ENCODE measurements at regions not wholly inside any gene's neighbourhood (a gene's known extent, or its start where the extent isn't known, plus 50 kb on each side); places are given as distances from the start of the nearest gene placed in this dataset.

GRCh38 chr7:125664625-125665024 is 735.0 kb upstream of the POT1 start:
- no peaks in the 10 kb centered on the region for H3K9me3 ChIP-seq
- 94 to 99% methylated on average over 1 of the region's 1 CpG for WGBS, 2 donors
- no peak overlapping the region for H3K27ac ChIP-seq
- no peak overlapping the region for H3K4me3 ChIP-seq (replicated peaks in 1 of 3)
- TF ChIP-seq POLR2A (IDR thresholded peaks at IDR 0.05) (no peak), CTCF (IDR thresholded peaks at IDR 0.05) (no peak)
- no peak for DNase-seq
- H3K36me3 ChIP-seq = no peaks in the 10 kb centered on the region
- no peaks in the 10 kb centered on the region for H3K27me3 ChIP-seq
- intact Hi-C loops (cut with DNase I) = no loop called here
- H3K4me1 ChIP-seq = no peaks in the 10 kb centered on the region

GRCh38 chr7:125663961-125664360 is 734.3 kb upstream of the POT1 start:
- 60 to 78% methylated on average over 3 of the region's 3 CpGs for WGBS, 2 donors
- Histone ChIP-seq H3K9me3 (no peaks in the 10 kb centered on the region), H3K27me3 (no peaks in the 10 kb centered on the region), H3K4me3 (replicated peaks in 1 of 3) (no peak overlapping the region), H3K27ac (no peak overlapping the region), H3K4me1 (no peaks in the 10 kb centered on the region), H3K36me3 (no peaks in the 10 kb centered on the region)
- intact Hi-C loops (cut with DNase I) = no loop called here
- DNase-seq = no peak
- TF ChIP-seq POLR2A (IDR thresholded peaks at IDR 0.05) = no peak
- no peak for TF ChIP-seq CTCF (IDR thresholded peaks at IDR 0.05)

GRCh38 chr7:125661677-125662076 is 732.1 kb upstream of the POT1 start:
- no peak for DNase-seq
- no peak for TF ChIP-seq CTCF (IDR thresholded peaks at IDR 0.05)
- TF ChIP-seq POLR2A (IDR thresholded peaks at IDR 0.05) = no peak
- Histone ChIP-seq H3K9me3 (no peaks in the 10 kb centered on the region), H3K36me3 (no peaks in the 10 kb centered on the region), H3K4me1 (no peaks in the 10 kb centered on the region), H3K4me3 (replicated peaks in 1 of 3) (no peak overlapping the region), H3K27me3 (no peaks in the 10 kb centered on the region), H3K27ac (no peak overlapping the region)
- intact Hi-C loops (cut with DNase I) = no loop called here
- 63 to 70% methylated on average over 3 of the region's 3 CpGs for WGBS, 2 donors

- no peaks in the 10 kb centered on the region for H3K4me1 ChIP-seq
- H3K27ac ChIP-seq = no peak overlapping the region
- H3K9me3 ChIP-seq = no peaks in the 10 kb centered on the region
- intact Hi-C loops (cut with DNase I) = no loop called here
- no peaks in the 10 kb centered on the region for H3K27me3 ChIP-seq
- no peak for TF ChIP-seq CTCF (IDR thresholded peaks at IDR 0.05)
- no peak for TF ChIP-seq POLR2A (IDR thresholded peaks at IDR 0.05)
- H3K4me3 ChIP-seq (replicated peaks in 1 of 3) = no peak overlapping the region
- H3K36me3 ChIP-seq = no peaks in the 10 kb centered on the region
- DNase-seq = no peak
- 82 to 86% methylated on average over 3 of the region's 3 CpGs for WGBS, 2 donors
Observed at GRCh38 chr7:125661006-125661405, 731.4 kb upstream of the POT1 start.

- intact Hi-C loops (cut with DNase I) = no loop called here
- Histone ChIP-seq H3K36me3 (no peaks in the 10 kb centered on the region), H3K27ac (no peak overlapping the region), H3K4me1 (no peaks in the 10 kb centered on the region), H3K4me3 (replicated peaks in 1 of 3) (no peak overlapping the region), H3K9me3 (no peaks in the 10 kb centered on the region), H3K27me3 (no peaks in the 10 kb centered on the region)
- no peak for TF ChIP-seq CTCF (IDR thresholded peaks at IDR 0.05)
- TF ChIP-seq POLR2A (IDR thresholded peaks at IDR 0.05) = no peak
- WGBS, 2 donors = 75 to 82% methylated on average over 1 of the region's 1 CpG
- DNase-seq = no peak
Observed at GRCh38 chr7:125654076-125654475, 724.5 kb upstream of the POT1 start.

Data from thyroid gland (tissue), 4 donors.